ENCODE measurements at regions not wholly inside any gene's neighbourhood (a gene's known extent, or its start where the extent isn't known, plus 50 kb on each side); places are given as distances from the start of the nearest gene placed in this dataset.

GRCh38 chr3:178419071-178419470, 117.2 kb upstream of the KCNMB2 start:
- no peak for TF ChIP-seq EZH2 (IDR thresholded peaks at IDR 0.05; ENCODE audit: borderline replicate concordance, low read length)
- no peak for TF ChIP-seq CTCF (conservative IDR thresholded peaks at IDR 0.05 in 1 of 2, IDR thresholded peaks at IDR 0.05 in 1 of 2; ENCODE audit: extremely low read depth in 1 of 2, insufficient read depth in 1 of 2, low read depth in 1 of 2, low read length in 2 of 2)

Data from mammary epithelial cell (primary cell).